Right lobe of liver (tissue), 6 donors: ENCODE measurements at regions not wholly inside any gene's neighbourhood (a gene's known extent, or its start where the extent isn't known, plus 50 kb on each side); places are given as distances from the start of the nearest gene placed in this dataset.

Experiments used
- ATAC-seq, 4 donors: fragments of 200-7000 bp; cut with Tn5 transposase; one replicate each; pipeline ENCODE4 v1.9.1; 2020; ENCODE audit warnings: mild to moderate bottlenecking in 4 of 4, moderate library complexity in 4 of 4
- DNase-seq, 3 donors: peaks; one replicate each; pipeline ENCODE4 v3.0.0-alpha.2; 2020
- H3K27ac ChIP-seq, 3 donors: fragments of 200-600 bp; one replicate each; pipeline ENCODE4 v1.8.0; 2022
- H3K27me3 ChIP-seq, 2 donors: fragments of 200-600 bp; one replicate each; pipeline ENCODE4 v1.8.0; 2022
- H3K36me3 ChIP-seq, 4 donors: fragments of 200-600 bp; sonication (generic) in 1 of 4; one replicate each; pipeline versions ENCODE4 v1.5.1 to v1.8.0; 2017 to 2022; ENCODE audit warnings: control low read depth in 1 of 4
- H3K4me1 ChIP-seq, 4 donors: fragments of 200-600 bp; sonication (generic) in 1 of 4; one replicate each; pipeline versions ENCODE4 v1.5.1 to v1.8.0; 2017 to 2022; ENCODE audit warnings: control low read depth in 1 of 4
- H3K4me3 ChIP-seq, 3 donors: fragments of 200-600 bp; one replicate each; pipeline ENCODE4 v1.8.0; 2022
- H3K9me3 ChIP-seq, 4 donors: fragments of 200-600 bp; sonication (generic) in 1 of 4; one replicate each; pipeline versions ENCODE4 v1.5.1 to v1.8.0; 2017 to 2022; ENCODE audit warnings: control low read depth in 1 of 4
- CTCF ChIP-seq, 4 donors: fragments of 200-600 bp in 3 of 4; fragments of 450-650 bp in 1 of 4; IDR thresholded peaks; one replicate each; pipeline versions ENCODE4 v1.5.1 to v1.8.0; 2016 to 2022; ENCODE audit warnings: antibody characterized with exemption in 4 of 4, mild to moderate bottlenecking in 2 of 4
- POLR2A ChIP-seq: fragments of 450-650 bp; IDR thresholded peaks from one replicate; pipeline ENCODE4 v1.6.1; 2017; ENCODE audit warnings: antibody characterized with exemption, mild to moderate bottlenecking
- WGBS: methylation state at CpG from one replicate; pipeline ENCODE4 v1.1.6; 2018; ENCODE audit warnings: low coverage, low lambda C conversion rate; ENCODE audit not compliant: insufficient coverage; ENCODE audit errors: missing lambda C conversion rate; 5-methylcytosine and 5-hydroxymethylcytosine counted together
- intact Hi-C, 2 donors: fragments of 100-400 bp; cut with DNase I; formaldehyde crosslinking; loops; one replicate each; pipeline versions ENCODE4 v1.11.2 to v1.14.1; 2022
- donor health status: DM: no; HTN: yes; CAD: no.
- donor health status: DM: no; HTN: no; CAD: no.
- donor health status: DM: no; HTN: no; CAD: no.
- donor health status: DM: no; HTN: yes; CAD: no.
- donor health status: DM: no; HTN: yes; CAD: no.

GRCh38 chr9:89801341-89801740 is 196.5 kb downstream of the GADD45G start:
- Histone ChIP-seq H3K36me3 (no peaks in the 10 kb centered on the region), H3K4me3 (no peak overlapping the region), H3K27me3 (no peaks in the 10 kb centered on the region), H3K27ac (no peak overlapping the region), H3K9me3 (no peaks in the 10 kb centered on the region), H3K4me1 (peaks cover 0 to 26% (median 9%) of the 10 kb centered on the region in 4 donors)
- DNase-seq (no peak), ATAC-seq (no peak)
- intact Hi-C loops, result no loop called here
- TF ChIP-seq CTCF (IDR thresholded peaks at IDR 0.05) (no peak), POLR2A (no peak)
- 48% methylated on average over 4 of the region's 4 CpGs for WGBS

GRCh38 chr9:89801742-89802670 is 197.2 kb downstream of the GADD45G start:
- intact Hi-C loops, result no loop called here
- 62% methylated on average over 11 of the region's 13 CpGs for WGBS
- H3K4me1 ChIP-seq, result peaks cover 0 to 26% (median 9%) of the 10 kb centered on the region in 4 donors
- no peak overlapping the region for H3K27ac ChIP-seq
- DNase-seq (no peak), ATAC-seq (peak in 1 of 4 donors; percentile 17)
- no peaks in the 10 kb centered on the region for H3K9me3 ChIP-seq
- TF ChIP-seq POLR2A (no peak), CTCF (IDR thresholded peaks at IDR 0.05) (no peak)
- no peaks in the 10 kb centered on the region for H3K36me3 ChIP-seq
- no peaks in the 10 kb centered on the region for H3K27me3 ChIP-seq
- H3K4me3 ChIP-seq, result no peak overlapping the region

- no peaks in the 10 kb centered on the region for H3K9me3 ChIP-seq
- 15% methylated on average over 6 of the region's 8 CpGs for WGBS
- no peak for DNase-seq
- peak; percentile 18 to 63 (median 48) for ATAC-seq
- no peaks in the 10 kb centered on the region for H3K27me3 ChIP-seq
- H3K36me3 ChIP-seq, result no peaks in the 10 kb centered on the region
- H3K4me3 ChIP-seq, result no peak overlapping the region
- H3K4me1 ChIP-seq, result peaks cover 0 to 26% (median 9%) of the 10 kb centered on the region in 4 donors
- intact Hi-C loops, result no loop called here
- H3K27ac ChIP-seq, result peak overlapping the region in 1 of 3 donors; percentile 12
- TF ChIP-seq CTCF (IDR thresholded peaks at IDR 0.05) (no peak), POLR2A (no peak)
These were observed 198.1 kb downstream of the GADD45G start for GRCh38 chr9:89802781-89803355.

GRCh38 chr9:89803403-89803802 is 198.6 kb downstream of the GADD45G start:
- H3K4me1 ChIP-seq, result peaks cover 0 to 24% (median 6%) of the 10 kb centered on the region in 4 donors
- intact Hi-C loops, result no loop called here
- no peaks in the 10 kb centered on the region for H3K9me3 ChIP-seq
- WGBS, result 38% methylated on average over 3 of the region's 7 CpGs
- H3K27ac ChIP-seq, result peak overlapping the region in 1 of 3 donors; percentile 12
- H3K36me3 ChIP-seq, result no peaks in the 10 kb centered on the region
- DNase-seq, result no peak
- peak in 1 of 4 donors; percentile 52 for ATAC-seq
- no peak overlapping the region for H3K4me3 ChIP-seq
- TF ChIP-seq POLR2A, result no peak
- TF ChIP-seq CTCF (IDR thresholded peaks at IDR 0.05), result no peak
- H3K27me3 ChIP-seq, result no peaks in the 10 kb centered on the region
